GM18505 (cell line): ENCODE measurements at regions not wholly inside any gene's neighbourhood (a gene's known extent, or its start where the extent isn't known, plus 50 kb on each side); places are given as distances from the start of the nearest gene placed in this dataset.

Experiments used
- ATAC-seq: cut with Tn5 transposase; IDR thresholded peaks from one replicate; pipeline ENCODE4 v1.9.1; 2021; ENCODE audit not compliant: unreplicated experiment
- POLR2A ChIP-seq: IDR thresholded peaks from 4 replicates; pipeline ENCODE4 v1.6.1; 2011; ENCODE audit warnings: borderline replicate concordance; ENCODE audit not compliant: insufficient read depth, insufficient read length; ENCODE audit errors: extremely low read depth

- no peak for TF ChIP-seq POLR2A
- ATAC-seq: no peak
Observed at GRCh38 chr22:22414266-22414665, 94.3 kb downstream of the ZNF280B start.

GRCh38 chr22:22417495-22418162, 90.9 kb downstream of the ZNF280B start:
- TF ChIP-seq POLR2A: no peak
- ATAC-seq: no peak

GRCh38 chr22:22418163-22418549, 90.4 kb downstream of the ZNF280B start:
- no peak for TF ChIP-seq POLR2A
- ATAC-seq: no peak

GRCh38 chr22:22418957-22419356, 89.6 kb downstream of the ZNF280B start:
- no peak for ATAC-seq
- no peak for TF ChIP-seq POLR2A

GRCh38 chr22:22420580-22420979, 88.0 kb downstream of the ZNF280B start:
- TF ChIP-seq POLR2A: no peak
- ATAC-seq: no peak

- no peak for ATAC-seq
- no peak for TF ChIP-seq POLR2A
Observed at GRCh38 chr22:22421392-22421791, 87.2 kb downstream of the ZNF280B start.

- ATAC-seq: peak; percentile 93
- TF ChIP-seq POLR2A: no peak
Observed at GRCh38 chr22:22422629-22423112, 85.9 kb downstream of the ZNF280B start.

GRCh38 chr22:22423681-22424080, 84.9 kb downstream of the ZNF280B start:
- no peak for ATAC-seq
- TF ChIP-seq POLR2A: no peak

- TF ChIP-seq POLR2A: no peak
- ATAC-seq: no peak
Observed at GRCh38 chr22:22424210-22424800, 84.2 kb downstream of the ZNF280B start.

- ATAC-seq: no peak
- TF ChIP-seq POLR2A: no peak
Observed at GRCh38 chr22:22424956-22425355, 83.6 kb downstream of the ZNF280B start.

GRCh38 chr22:22425356-22425755, 83.2 kb downstream of the ZNF280B start:
- no peak for ATAC-seq
- TF ChIP-seq POLR2A: no peak

GRCh38 chr22:22425783-22426624, 82.5 kb downstream of the ZNF280B start:
- no peak for TF ChIP-seq POLR2A
- no peak for ATAC-seq

GRCh38 chr22:22427542-22428065, 80.9 kb downstream of the ZNF280B start:
- no peak for TF ChIP-seq POLR2A
- ATAC-seq: no peak
